ENCODE measurements at regions not wholly inside any gene's neighbourhood (a gene's known extent, or its start where the extent isn't known, plus 50 kb on each side); places are given as distances from the start of the nearest gene placed in this dataset.

- DNase-seq: no peak
Observed at GRCh38 chr1:55369474-55369873, 154.3 kb upstream of the USP24 start.

- DNase-seq: no peak
Observed at GRCh38 chr1:55368698-55369097, 153.5 kb upstream of the USP24 start.

GRCh38 chr1:55367273-55367672 is 152.1 kb upstream of the USP24 start:
- DNase-seq: no peak

GRCh38 chr1:55364216-55364615 is 149.1 kb upstream of the USP24 start:
- no peak for DNase-seq

GRCh38 chr1:55363268-55363667 is 148.1 kb upstream of the USP24 start:
- no peak for DNase-seq

GRCh38 chr1:55362558-55362957 is 147.4 kb upstream of the USP24 start:
- no peak for DNase-seq

- DNase-seq: no peak
Observed at GRCh38 chr1:55359611-55360010, 144.4 kb upstream of the USP24 start.

GRCh38 chr1:55358581-55358980 is 143.4 kb upstream of the USP24 start:
- DNase-seq: no peak

- DNase-seq: no peak
Observed at GRCh38 chr1:55355549-55355948, 140.4 kb upstream of the USP24 start.

- DNase-seq: peak; percentile 52
Observed at GRCh38 chr1:55353707-55354620, 138.8 kb upstream of the USP24 start.

- DNase-seq: no peak
Observed at GRCh38 chr1:55352811-55353180, 137.6 kb upstream of the USP24 start.

GRCh38 chr1:55352080-55352810 is 137.1 kb upstream of the USP24 start:
- no peak for DNase-seq

- no peak for DNase-seq
Observed at GRCh38 chr1:55348356-55348755, 133.2 kb upstream of the USP24 start.

- DNase-seq: no peak
Observed at GRCh38 chr1:55347866-55348265, 132.7 kb upstream of the USP24 start.

GRCh38 chr1:55347041-55347440 is 131.9 kb upstream of the USP24 start:
- no peak for DNase-seq

- DNase-seq: no peak
Observed at GRCh38 chr1:55346586-55346985, 131.4 kb upstream of the USP24 start.

- DNase-seq: no peak
Observed at GRCh38 chr1:55339681-55340080, 124.5 kb upstream of the USP24 start.

GRCh38 chr1:55338448-55338820 is 123.3 kb upstream of the USP24 start:
- no peak for DNase-seq

- DNase-seq: peak; percentile 52
Observed at GRCh38 chr1:55337801-55338447, 122.8 kb upstream of the USP24 start.

- no peak for DNase-seq
Observed at GRCh38 chr1:55334797-55335196, 119.6 kb upstream of the USP24 start.

- DNase-seq: no peak
Observed at GRCh38 chr1:55334160-55334559, 119.0 kb upstream of the USP24 start.

- no peak for DNase-seq
Observed at GRCh38 chr1:55333461-55333860, 118.3 kb upstream of the USP24 start.

- DNase-seq: no peak
Observed at GRCh38 chr1:55331351-55331750, 116.2 kb upstream of the USP24 start.
